Esophagus muscularis mucosa (tissue), 3 donors: ENCODE measurements at regions not wholly inside any gene's neighbourhood (a gene's known extent, or its start where the extent isn't known, plus 50 kb on each side); places are given as distances from the start of the nearest gene placed in this dataset.

Experiments
- CTCF ChIP-seq, 3 experiments: fragments of 200-600 bp in 2 of 3; fragments of 450-650 bp in 1 of 3; sonication (generic) in 2 of 3; IDR thresholded peaks; one replicate each; pipeline ENCODE4 v1.5.1; 2017 to 2019; ENCODE audit warnings: antibody characterized with exemption in 3 of 3, mild to moderate bottlenecking in 2 of 3, moderate library complexity in 1 of 3
- EP300 ChIP-seq: sonication (generic); formaldehyde crosslinking; IDR thresholded peaks from one replicate; pipeline ENCODE4 v1.6.1; 2017; ENCODE audit warnings: antibody characterized with exemption

GRCh38 chrX:110509755-110510532 is 151.3 kb downstream of the RTL9 start:
- TF ChIP-seq EP300 (no peak), CTCF (IDR thresholded peaks at IDR 0.05) (no peak)
